OCI-LY7 (cell line): ENCODE measurements at regions not wholly inside any gene's neighbourhood (a gene's known extent, or its start where the extent isn't known, plus 50 kb on each side); places are given as distances from the start of the nearest gene placed in this dataset.

Experiments used
- BruUV-seq: library from RNA; stranded (reverse); fragments of 400-500 nt; replicated peaks from 2 replicates; lab custom pipeline; 2021; lab: Mats Ljungman, UMichigan
- CTCF ChIA-PET: fragments of 300-600 bp; sonication (Branson Sonifier 250); formaldehyde crosslinking; loops from one replicate; lab custom pipeline; 2022; ENCODE audit warnings: antibody characterized with exemption; ENCODE audit not compliant: unreplicated experiment; lab: Charles Lee
- POLR2A ChIA-PET: fragments of 300-600 bp; sonication (Branson Sonifier 250); formaldehyde crosslinking; loops from one replicate; lab custom pipeline; 2022; ENCODE audit warnings: antibody characterized with exemption; lab: Charles Lee
- DNase-seq: peaks from one replicate; pipeline ENCODE4 v3.0.0-alpha.2; 2015; ENCODE audit warnings: low spot score
- H2AFZ ChIP-seq: fragments of 200-600 bp; sonication (generic), shearing (Covaris generic); 2 replicates; pipeline ENCODE4 v1.6.1; 2014; ENCODE audit warnings: mild to moderate bottlenecking, antibody characterized with exemption, low read length, moderate library complexity
- H3K27ac ChIP-seq: fragments of 200-600 bp; sonication (generic); 2 replicates; pipeline ENCODE4 v1.5.1; 2014; ENCODE audit warnings: mixed run types, low read depth, mild to moderate bottlenecking, moderate library complexity, low read length, inconsistent platforms; ENCODE audit not compliant: poor library complexity, severe bottlenecking
- H3K36me3 ChIP-seq: fragments of 200-600 bp; sonication (generic); 2 replicates; pipeline ENCODE4 v1.6.1; 2014; ENCODE audit warnings: mild to moderate bottlenecking, antibody characterized with exemption, low read length, moderate library complexity, mixed read lengths; ENCODE audit not compliant: insufficient read depth
- H3K4me1 ChIP-seq: fragments of 200-600 bp; sonication (generic); 2 replicates; pipeline ENCODE4 v1.5.1; 2014; ENCODE audit warnings: mild to moderate bottlenecking, low read length; ENCODE audit not compliant: insufficient read depth, poor library complexity, severe bottlenecking
- H3K4me2 ChIP-seq: fragments of 200-600 bp; sonication (generic); 2 replicates; pipeline ENCODE4 v1.6.1; 2014; ENCODE audit warnings: mild to moderate bottlenecking, low read length
- H3K4me3 ChIP-seq: fragments of 200-600 bp; sonication (generic); 2 replicates; pipeline ENCODE4 v1.5.1; 2014; ENCODE audit warnings: mild to moderate bottlenecking, low read depth, low read length; ENCODE audit not compliant: poor library complexity, severe bottlenecking
- H3K79me2 ChIP-seq: fragments of 200-600 bp; sonication (generic); 2 replicates; pipeline ENCODE4 v1.6.1; 2016; ENCODE audit warnings: low read depth, mild to moderate bottlenecking, low read length, moderate library complexity, mixed read lengths; ENCODE audit not compliant: insufficient read depth
- H3K9me2 ChIP-seq: fragments of 200-600 bp; sonication (generic); 2 replicates; pipeline ENCODE4 v1.6.1; 2016; ENCODE audit warnings: mild to moderate bottlenecking, low read length, mixed read lengths; ENCODE audit not compliant: insufficient read depth
- H3K9me3 ChIP-seq: fragments of 200-600 bp; sonication (generic); 2 replicates; pipeline ENCODE4 v1.6.1; 2014; ENCODE audit warnings: mild to moderate bottlenecking, mixed run types, low read length, mixed read lengths
- H4K20me1 ChIP-seq: fragments of 200-600 bp; sonication (generic); 2 replicates; pipeline ENCODE4 v1.6.1; 2014; ENCODE audit warnings: mild to moderate bottlenecking, antibody characterized with exemption, low read length, moderate library complexity, mixed read lengths; ENCODE audit not compliant: insufficient read depth
- CTCF ChIP-seq: fragments of 200-600 bp; sonication (generic); conservative IDR thresholded peaks from 2 replicates; pipeline ENCODE4 v1.5.1; 2014; ENCODE audit warnings: mild to moderate bottlenecking, antibody characterized with exemption, low read length, moderate library complexity, mixed read lengths
- EZH2phosphoT487 ChIP-seq: fragments of 200-600 bp; sonication (generic); IDR thresholded peaks from 2 replicates; pipeline ENCODE4 v1.6.1; 2018; ENCODE audit warnings: low read depth, borderline replicate concordance, mild to moderate bottlenecking, mixed run types, antibody characterized with exemption, low read length, moderate library complexity, mixed read lengths
- intact Hi-C: fragments of 100-400 bp; cut with micrococcal nuclease; formaldehyde crosslinking; loops from one replicate; pipeline ENCODE4 v1.10.0; 2022; ENCODE audit not compliant: unreplicated experiment

DNA sequence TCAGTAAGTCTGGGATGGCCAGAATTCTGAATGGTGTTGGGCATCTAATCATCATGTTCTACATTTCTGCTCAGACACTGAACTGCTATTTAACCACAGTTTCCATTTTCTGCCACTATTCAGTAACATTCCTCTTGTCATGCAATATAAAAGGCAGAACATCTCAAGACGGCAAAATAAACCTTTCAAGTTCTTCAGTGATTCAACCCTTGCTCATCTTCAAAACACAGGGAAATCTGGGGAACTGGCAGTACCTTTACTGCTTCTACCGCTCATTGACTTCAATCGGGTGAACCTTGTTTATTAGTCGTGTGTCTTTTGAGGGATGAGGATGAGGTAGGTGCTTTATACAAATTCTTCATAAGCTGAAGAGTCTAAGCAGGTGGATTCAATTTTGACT is 184.7 kb upstream of the ANK3 start:
- Histone ChIP-seq H3K4me2 (no peak overlapping the region), H2AFZ (no peak overlapping the region), H3K36me3 (no peaks in the 10 kb centered on the region), H4K20me1 (no peaks in the 10 kb centered on the region), H3K4me3 (no peak overlapping the region), H3K27ac (no peak overlapping the region), H3K4me1 (no peaks in the 10 kb centered on the region), H3K9me2 (no peaks in the 10 kb centered on the region), H3K9me3 (no peaks in the 10 kb centered on the region), H3K79me2 (no peaks in the 10 kb centered on the region)
- BruUV-seq = no TSS peak
- DNase-seq = no peak
- no peak for TF ChIP-seq EZH2phosphoT487
- no peak for TF ChIP-seq CTCF
- CTCF ChIA-PET = no interaction called here
- intact Hi-C loops = no loop called here
- POLR2A ChIA-PET = no interaction called here

- H4K20me1 ChIP-seq = no peaks in the 10 kb centered on the region
- no TSS peak for BruUV-seq
- no peaks in the 10 kb centered on the region for H3K36me3 ChIP-seq
- TF ChIP-seq CTCF = no peak
- no peak for TF ChIP-seq EZH2phosphoT487
- H3K4me1 ChIP-seq = no peaks in the 10 kb centered on the region
- no peak overlapping the region for H3K27ac ChIP-seq
- CTCF ChIA-PET = no interaction called here
- no peaks in the 10 kb centered on the region for H3K9me2 ChIP-seq
- POLR2A ChIA-PET = no interaction called here
- intact Hi-C loops = no loop called here
- H3K4me3 ChIP-seq = no peak overlapping the region
- H3K9me3 ChIP-seq = no peaks in the 10 kb centered on the region
- no peak for DNase-seq
- no peaks in the 10 kb centered on the region for H3K79me2 ChIP-seq
- no peak overlapping the region for H3K4me2 ChIP-seq
- no peak overlapping the region for H2AFZ ChIP-seq
Observed at GRCh38 chr10:60573336-60573735, 183.7 kb upstream of the ANK3 start.

DNA sequence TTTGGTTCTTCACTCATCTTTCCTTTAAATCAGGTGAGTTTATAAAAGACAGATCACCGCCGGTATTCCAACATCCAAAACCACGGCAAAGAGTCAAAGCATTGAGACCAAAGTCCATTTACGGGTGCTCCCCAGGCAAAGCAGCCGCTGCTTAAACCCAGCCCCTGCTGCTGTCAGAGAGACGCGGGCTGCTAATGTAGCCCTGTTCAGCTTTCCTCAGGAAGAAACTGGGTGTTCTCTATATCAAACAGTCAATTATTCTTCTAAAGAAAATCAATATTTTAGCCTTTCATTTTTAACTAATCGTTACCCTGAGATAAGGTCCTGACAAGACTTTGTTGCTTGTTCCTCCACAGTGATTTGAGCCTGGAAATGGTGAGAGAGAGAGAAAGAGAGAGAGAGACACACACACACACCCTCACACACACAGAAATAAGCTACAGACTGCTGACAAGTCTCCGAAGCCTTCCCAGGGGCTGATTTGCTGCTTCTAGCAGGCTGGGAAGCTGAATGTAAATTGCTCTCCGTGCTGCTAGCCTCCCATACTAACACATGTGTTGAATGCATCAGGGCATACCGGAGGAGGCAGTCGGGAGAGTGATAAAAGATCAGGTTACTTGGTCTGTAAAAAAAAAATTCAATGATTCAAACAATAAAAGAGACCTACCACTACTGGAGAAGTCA is 183.0 kb upstream of the ANK3 start:
- H3K4me2 ChIP-seq = no peak overlapping the region
- no peaks in the 10 kb centered on the region for H3K79me2 ChIP-seq
- H3K9me3 ChIP-seq = no peaks in the 10 kb centered on the region
- H3K4me3 ChIP-seq = no peak overlapping the region
- CTCF ChIA-PET = no interaction called here
- H3K36me3 ChIP-seq = no peaks in the 10 kb centered on the region
- TF ChIP-seq EZH2phosphoT487 (no peak), CTCF (no peak)
- BruUV-seq = no TSS peak
- no peak overlapping the region for H3K27ac ChIP-seq
- intact Hi-C loops = no loop called here
- no peaks in the 10 kb centered on the region for H3K9me2 ChIP-seq
- POLR2A ChIA-PET = no interaction called here
- no peaks in the 10 kb centered on the region for H3K4me1 ChIP-seq
- DNase-seq = no peak
- no peak overlapping the region for H2AFZ ChIP-seq
- H4K20me1 ChIP-seq = no peaks in the 10 kb centered on the region
